ENCODE measurements at regions not wholly inside any gene's neighbourhood (a gene's known extent, or its start where the extent isn't known, plus 50 kb on each side); places are given as distances from the start of the nearest gene placed in this dataset.

DNA sequence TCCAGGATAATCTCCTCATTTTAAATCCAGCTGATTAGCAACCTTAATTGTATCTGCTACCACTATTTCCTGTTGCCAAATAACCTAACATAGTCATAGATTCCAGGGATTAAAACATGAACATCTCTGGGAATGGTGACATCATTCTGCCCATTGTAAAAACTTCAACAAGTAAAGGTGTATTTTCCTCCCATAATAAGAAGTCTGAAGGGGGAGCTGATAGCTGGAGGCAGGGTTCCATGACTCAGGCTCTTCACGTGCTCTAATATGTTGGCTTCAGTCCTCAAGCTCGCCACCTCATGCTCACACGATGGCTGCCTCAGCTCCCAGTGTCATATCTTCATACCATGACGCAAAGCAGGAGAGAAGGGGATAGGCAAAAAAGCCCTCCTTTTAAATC lies 172.0 kb upstream of the VASH1 start:
- Histone ChIP-seq H3K36me3 (no peaks in the 10 kb centered on the region), H3K9me3 (peaks cover 0 to 7% (median 0%) of the 10 kb centered on the region in 11 donors), H3K4me1 (no peaks in the 10 kb centered on the region), H3K27me3 (no peaks in the 10 kb centered on the region), H3K4me3 (no peak overlapping the region), H3K27ac (no peak overlapping the region)
- DNase-seq (no peak), ATAC-seq (no peak)
- no peak for TF ChIP-seq CTCF (IDR thresholded peaks at IDR 0.05)
- intact Hi-C loops (cut with DNase I), result no loop called here
- WGBS, 2 donors, result 91 to 95% methylated on average over 4 of the region's 4 CpGs

DNA sequence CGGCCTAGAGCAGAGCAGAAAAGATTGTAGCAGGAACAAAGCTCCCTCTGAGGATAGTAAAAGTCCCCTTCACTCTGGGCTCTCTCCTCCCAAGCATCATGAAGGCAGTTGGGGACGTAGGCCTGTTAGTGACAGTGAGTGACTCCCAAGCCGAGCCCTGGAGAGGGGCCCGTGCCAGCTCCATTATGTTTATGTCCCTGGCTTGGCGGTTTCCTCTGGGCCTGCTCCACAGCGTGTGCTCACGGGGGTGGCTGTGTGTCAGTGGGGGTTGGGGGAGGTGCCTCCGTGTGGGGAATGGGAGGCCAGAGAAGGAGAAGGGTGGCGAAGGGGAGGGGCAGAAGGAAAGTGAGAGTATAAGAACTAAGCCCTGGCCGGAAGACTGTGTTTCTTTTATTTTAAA lies 170.0 kb upstream of the VASH1 start:
- peaks cover 0 to 7% (median 0%) of the 10 kb centered on the region in 11 donors for H3K9me3 ChIP-seq
- H3K27ac ChIP-seq, result no peak overlapping the region
- no peak for ATAC-seq
- no peaks in the 10 kb centered on the region for H3K36me3 ChIP-seq
- H3K4me1 ChIP-seq, result no peaks in the 10 kb centered on the region
- DNase-seq, result no peak
- no peak for TF ChIP-seq CTCF (IDR thresholded peaks at IDR 0.05)
- 50 to 56% methylated on average over 10 of the region's 10 CpGs for WGBS, 2 donors
- no peaks in the 10 kb centered on the region for H3K27me3 ChIP-seq
- intact Hi-C loops (cut with DNase I), result no loop called here
- H3K4me3 ChIP-seq, result no peak overlapping the region

DNA sequence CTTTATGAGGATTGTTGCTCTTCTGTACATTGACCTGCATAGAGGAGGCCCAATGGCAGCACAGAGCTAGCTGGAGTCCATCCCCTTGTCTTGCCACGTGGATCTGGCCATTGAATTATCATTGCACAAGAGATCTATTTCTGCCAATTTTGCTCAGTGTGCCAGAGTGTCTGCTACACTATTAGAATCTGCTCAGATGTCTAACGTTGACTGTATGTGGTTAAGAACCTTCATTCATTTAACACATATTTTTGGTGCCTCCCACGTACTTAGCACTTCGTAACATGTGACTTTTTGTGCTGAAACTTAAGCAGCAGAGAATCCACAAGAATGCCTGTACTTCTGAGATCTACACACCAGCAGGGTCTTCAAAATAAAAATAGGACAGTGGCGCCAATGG lies 166.0 kb upstream of the VASH1 start:
- Histone ChIP-seq H3K9me3 (no peaks in the 10 kb centered on the region), H3K27me3 (no peaks in the 10 kb centered on the region), H3K4me3 (no peak overlapping the region), H3K4me1 (no peaks in the 10 kb centered on the region), H3K27ac (no peak overlapping the region), H3K36me3 (no peaks in the 10 kb centered on the region)
- intact Hi-C loops (cut with DNase I), result no loop called here
- 82 to 85% methylated on average over 5 of the region's 5 CpGs for WGBS, 2 donors
- DNase-seq (no peak), ATAC-seq (no peak)
- no peak for TF ChIP-seq CTCF (IDR thresholded peaks at IDR 0.05)

- Histone ChIP-seq H3K9me3 (peaks cover 0 to 10% (median 0%) of the 10 kb centered on the region in 11 donors), H3K27me3 (no peaks in the 10 kb centered on the region), H3K36me3 (no peaks in the 10 kb centered on the region), H3K4me1 (no peaks in the 10 kb centered on the region), H3K4me3 (no peak overlapping the region), H3K27ac (no peak overlapping the region)
- ATAC-seq (no peak), DNase-seq (no peak)
- TF ChIP-seq CTCF (IDR thresholded peaks at IDR 0.05), result no peak
- intact Hi-C loops (cut with DNase I), result no loop called here
- WGBS, 2 donors, result 79 to 88% methylated on average over 3 of the region's 3 CpGs
Observed at GRCh38 chr14:76597387-76597786, 163.9 kb upstream of the VASH1 start.
